NCI-H510A (cell line): ENCODE measurements at regions not wholly inside any gene's neighbourhood (a gene's known extent, or its start where the extent isn't known, plus 50 kb on each side); places are given as distances from the start of the nearest gene placed in this dataset.

Experiments
- DNase-seq: peaks from one replicate; lab custom pipeline; 2025; lab: John Stamatoyannopoulos, UW

DNA sequence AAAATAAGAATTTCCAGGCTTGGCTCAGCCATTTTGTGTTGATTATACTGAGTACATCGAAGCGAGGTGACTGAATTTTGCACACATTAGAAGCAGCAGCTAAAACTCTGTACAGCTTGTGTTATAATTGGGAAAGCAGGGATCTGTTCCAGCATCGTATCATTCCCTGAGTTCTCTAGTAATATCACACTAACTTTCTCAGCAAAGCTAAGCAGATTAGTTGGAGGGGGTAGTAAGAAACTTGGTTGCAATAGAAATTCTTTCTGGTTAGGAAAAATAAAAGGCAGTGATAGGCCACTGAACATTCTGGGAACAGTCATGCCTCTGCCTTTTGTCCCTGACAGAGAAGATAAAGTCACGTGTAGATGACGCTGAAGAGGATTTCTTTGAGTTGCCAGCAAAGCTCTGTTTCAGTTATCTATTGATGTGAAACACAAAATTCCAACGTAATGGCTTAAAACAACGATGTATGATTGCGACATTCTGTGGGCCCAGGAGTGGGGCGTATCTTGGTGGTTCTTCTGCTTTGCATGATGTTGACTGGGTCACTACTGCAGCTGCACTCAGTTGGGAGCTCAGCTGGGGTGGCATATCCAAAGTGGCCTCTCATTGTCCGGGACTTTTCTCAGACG lies 202.1 kb upstream of the MEX3C start:
- no peak for DNase-seq

DNA sequence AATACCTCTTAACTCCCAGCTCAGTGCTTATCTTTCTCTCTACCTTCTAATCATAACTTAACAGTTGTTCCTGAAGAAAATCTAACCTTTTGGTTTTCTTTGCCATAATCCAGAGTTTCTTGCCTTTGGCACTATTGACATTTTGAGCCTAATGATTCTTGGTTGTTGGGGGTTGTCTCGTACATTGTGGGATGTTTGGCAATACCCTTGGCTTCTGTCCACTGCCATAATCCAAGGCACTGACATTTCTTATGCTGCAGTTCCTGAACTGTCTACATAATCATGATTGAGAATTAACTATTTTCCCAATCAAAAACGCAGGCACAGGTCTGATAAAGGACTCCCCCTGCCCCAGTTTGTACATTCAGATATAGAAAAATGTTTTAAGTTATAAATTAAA lies 203.2 kb upstream of the MEX3C start:
- DNase-seq, result no peak

DNA sequence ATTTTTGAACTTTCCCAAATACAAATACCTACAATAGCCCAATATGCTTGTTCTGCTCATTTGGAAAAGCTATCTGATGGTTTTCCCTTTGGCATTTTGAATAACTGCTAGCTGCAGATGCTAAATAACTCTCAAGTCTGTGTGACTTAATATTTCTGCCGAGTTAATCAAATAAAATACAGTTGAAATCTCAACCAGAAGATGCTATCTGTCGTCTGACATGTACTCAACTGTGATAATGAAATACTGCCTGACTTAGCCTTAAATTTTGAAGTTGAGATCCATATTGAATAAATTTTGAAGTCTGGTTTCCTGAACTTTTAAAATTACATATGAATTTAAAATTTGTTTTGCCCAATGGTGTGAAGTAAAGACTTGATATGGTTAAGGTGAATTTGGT lies 204.4 kb upstream of the MEX3C start:
- DNase-seq, result no peak

DNA sequence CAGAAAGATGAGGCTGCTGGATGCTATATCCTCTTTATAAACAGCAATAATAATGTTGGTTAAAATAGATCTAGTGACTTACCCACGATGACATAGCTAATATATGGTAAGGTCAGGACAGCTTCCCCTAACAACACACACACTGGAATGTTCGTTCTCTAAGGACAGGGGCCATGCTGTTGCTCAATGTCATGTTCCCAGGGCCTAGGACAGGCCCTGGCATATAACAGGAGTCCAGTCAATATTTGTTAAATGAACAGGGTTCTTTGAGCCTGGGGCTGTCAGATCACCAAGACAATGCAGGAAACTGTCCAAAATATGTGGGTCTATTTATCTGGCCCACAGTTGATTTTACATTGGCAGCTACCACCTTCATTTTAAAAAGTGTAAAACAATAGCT lies 207.1 kb upstream of the MEX3C start:
- DNase-seq, result no peak

DNA sequence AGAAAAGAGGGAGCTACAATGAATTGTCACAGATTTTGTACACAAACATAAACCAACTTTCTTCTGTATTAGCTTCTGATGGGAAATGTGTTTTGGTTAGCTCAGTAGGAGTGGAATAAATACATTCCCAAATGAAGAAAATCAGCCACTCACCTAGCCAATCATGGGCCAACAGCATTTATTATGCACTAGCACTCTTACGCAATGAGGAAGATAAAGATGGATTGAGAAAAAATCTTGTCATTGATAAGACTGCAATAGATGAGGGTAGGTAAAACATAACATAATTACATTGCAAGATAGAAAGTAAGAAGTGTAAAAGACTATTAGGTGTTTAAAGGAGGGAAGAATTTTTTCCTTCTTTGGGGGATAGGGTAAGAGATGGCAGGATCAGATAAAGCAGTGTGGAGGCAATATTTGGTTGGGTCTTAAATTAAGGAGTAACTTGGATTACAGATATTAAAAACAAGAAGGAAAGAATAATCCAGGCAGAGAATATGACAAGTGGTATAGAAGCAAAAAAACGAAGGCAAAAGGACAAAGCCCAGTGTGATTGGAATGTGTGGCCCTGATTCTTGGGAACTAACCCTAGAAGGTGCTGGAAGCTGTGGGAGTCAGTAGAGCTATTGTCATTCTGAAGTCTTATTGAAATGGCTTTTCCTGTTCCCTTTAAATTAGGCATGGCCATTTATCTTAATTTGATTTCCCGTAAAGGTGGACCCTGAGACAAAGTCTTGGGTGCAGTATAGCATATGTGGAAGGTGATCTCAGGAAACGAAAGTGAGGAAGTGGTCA lies 208.4 kb upstream of the MEX3C start:
- no peak for DNase-seq

DNA sequence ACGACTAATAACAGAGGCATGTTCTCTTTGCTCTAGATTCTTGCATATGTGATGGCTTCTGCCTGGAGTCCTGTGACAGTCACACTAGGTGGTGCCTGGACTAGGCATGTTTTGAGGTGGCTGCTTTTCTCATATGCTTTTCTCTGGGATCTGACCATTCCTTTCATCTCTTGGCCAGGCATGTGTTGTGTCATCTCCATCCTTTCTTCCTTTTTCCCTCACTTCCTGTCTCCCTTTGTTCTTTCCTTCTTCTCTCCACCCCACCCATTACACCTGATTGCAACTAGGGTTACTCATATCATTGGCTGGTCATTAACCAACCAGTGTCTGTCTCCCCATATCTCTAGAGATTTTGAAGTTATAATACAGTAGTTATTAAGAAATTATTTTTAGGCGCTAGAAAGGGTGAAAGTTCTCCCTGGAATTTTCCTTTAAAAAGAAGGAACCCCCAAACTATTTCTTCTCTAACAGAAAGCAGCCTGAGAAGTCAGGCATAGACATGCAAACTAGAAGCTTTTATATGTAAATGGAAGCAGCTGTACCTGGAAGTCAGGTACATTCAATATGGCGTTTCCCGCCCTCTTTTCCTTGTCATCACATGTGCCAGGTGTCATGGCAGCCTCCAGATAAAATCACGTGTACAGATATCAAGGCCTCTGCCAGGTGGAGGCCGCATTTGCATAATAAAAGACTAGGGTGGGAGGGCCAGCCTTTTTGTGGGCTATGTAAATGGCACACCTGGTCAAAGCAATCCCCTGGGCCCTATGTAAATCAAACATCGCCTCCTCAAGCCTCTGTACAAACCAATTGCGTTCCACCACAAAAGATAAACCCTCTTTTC lies 220.4 kb upstream of the MEX3C start:
- no peak for DNase-seq

DNA sequence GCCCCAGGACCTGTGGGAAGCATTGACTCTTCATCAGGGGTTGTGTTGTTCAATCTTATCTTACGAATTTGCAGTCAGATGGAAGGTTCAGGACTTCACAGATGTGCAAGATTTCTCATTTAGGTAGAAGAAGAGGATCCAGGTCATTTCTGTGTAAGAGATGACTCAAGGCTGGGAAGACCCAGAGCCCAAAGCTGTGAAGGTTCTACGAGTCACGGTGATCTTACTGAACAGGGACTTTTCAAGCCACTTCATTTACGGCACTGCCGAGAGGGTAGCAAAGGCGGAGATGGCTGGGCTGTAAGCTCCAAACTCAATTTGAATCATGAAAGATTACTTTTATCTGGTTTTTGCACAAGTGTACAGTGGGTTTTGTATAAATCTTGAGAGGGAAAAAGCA lies 228.0 kb upstream of the MEX3C start:
- no peak for DNase-seq

DNA sequence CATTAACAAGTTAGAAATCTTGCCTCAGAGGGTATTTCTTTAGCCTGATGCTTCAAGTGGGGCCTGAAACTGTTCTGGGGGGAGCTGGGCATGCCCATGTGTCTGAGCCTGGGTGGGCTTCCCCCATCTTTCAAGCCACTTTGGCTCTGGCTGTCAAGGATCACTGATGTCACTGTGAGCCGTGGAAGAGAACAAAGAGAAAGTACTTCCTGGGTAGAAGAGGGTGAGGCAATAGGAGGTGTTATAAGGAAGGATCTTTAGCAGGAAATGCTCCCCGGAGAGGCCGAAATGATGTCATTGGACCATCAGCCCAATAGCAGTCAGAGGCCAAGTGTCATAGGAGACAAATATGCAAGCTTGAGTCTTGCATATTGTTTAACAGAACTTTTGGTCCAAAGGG lies 228.4 kb upstream of the MEX3C start:
- DNase-seq, result no peak

DNA sequence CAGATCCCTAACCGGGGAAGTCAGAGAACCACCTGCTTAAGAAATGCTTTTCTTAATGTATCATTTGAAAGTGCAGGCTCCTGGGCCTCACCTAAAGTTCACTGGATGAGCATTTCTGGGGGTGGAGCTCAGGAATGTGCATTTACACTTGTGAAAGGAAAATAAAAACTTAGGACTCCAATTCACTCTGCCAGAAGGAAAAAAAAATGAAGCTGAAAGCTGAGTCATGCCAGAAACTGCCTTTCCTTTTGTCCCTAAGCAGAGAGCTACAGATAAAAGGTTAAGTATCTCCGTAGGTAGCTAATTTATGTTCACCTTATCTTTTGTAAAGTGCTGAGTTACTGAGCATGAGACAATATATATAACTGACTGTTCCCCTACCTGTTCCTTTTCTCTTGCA lies 229.5 kb upstream of the MEX3C start:
- DNase-seq, result no peak

DNA sequence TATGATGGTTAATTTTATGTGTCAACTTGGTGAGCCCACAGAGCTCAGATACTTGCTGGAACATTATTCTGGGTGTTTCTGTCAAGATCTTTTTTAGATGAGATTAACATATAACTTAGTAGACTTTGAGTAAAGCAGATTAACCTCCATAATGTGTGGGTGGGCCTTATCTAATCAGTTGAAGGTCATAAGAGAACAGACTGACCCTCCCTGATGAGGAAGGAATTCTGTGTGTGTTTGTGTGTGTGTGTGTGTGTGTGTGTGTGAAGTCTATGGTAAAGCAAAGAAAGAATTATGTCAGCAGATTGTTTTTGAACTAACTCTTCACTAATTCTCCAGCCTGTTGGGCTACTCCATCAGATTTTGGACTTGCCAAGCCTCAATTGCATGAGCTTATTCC lies 232.2 kb upstream of the MEX3C start:
- DNase-seq, result no peak

DNA sequence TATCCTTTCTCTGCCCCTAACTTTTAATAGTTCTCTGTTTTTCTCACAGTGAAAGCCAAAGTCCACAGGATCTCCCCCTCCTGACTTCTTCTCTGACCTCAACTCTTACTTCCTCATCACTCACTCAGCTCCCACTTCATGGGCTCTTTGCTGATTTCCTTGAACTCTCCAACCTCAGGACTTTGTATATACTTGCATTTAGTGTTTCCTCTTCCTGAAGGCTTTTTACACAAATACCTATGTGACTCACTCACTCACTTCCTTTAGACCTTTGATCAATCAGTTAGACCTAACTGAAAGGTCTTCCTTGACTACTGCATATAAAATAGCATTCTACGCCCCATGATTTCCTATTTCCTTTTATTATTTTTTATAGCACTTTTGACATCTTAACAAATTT lies 233.1 kb upstream of the MEX3C start:
- no peak for DNase-seq

DNA sequence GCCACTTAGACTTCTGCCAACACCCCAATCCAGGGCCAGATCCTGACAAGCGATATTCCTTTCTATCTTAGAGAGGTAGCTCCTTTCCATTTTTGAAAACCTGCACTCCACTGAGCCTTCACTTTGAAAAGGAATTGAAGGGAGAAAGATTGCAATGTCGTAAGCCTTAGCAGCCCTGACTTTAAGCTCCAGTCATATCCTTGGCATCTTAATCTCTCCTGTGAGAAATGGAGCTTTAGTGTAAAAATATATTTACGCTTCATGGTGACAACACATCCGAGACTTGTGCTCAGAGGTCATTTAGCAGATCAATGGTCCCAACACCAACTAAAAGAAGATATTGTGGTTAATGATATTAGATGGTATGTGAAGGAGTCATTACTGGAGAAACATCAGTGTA lies 235.8 kb upstream of the MEX3C start:
- no peak for DNase-seq

DNA sequence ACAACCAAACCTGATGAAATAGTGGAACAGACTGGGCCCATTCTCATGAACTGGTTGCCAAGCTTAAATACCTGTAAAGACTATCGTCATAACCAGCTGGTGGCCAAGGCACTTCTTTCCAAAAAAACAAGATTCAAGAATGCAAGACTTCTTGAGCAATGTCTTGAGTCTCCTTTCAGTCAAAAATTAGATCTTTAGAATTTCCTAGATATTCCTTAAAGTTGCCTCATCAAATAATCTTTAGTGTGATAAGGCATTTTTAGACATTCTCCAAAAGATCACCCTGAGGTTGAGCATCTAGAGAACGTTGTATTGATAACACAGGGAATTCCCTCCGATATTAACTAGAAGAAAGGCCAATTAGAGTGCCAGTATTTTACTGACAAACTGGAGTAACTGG lies 236.4 kb upstream of the MEX3C start:
- DNase-seq, result no peak

DNA sequence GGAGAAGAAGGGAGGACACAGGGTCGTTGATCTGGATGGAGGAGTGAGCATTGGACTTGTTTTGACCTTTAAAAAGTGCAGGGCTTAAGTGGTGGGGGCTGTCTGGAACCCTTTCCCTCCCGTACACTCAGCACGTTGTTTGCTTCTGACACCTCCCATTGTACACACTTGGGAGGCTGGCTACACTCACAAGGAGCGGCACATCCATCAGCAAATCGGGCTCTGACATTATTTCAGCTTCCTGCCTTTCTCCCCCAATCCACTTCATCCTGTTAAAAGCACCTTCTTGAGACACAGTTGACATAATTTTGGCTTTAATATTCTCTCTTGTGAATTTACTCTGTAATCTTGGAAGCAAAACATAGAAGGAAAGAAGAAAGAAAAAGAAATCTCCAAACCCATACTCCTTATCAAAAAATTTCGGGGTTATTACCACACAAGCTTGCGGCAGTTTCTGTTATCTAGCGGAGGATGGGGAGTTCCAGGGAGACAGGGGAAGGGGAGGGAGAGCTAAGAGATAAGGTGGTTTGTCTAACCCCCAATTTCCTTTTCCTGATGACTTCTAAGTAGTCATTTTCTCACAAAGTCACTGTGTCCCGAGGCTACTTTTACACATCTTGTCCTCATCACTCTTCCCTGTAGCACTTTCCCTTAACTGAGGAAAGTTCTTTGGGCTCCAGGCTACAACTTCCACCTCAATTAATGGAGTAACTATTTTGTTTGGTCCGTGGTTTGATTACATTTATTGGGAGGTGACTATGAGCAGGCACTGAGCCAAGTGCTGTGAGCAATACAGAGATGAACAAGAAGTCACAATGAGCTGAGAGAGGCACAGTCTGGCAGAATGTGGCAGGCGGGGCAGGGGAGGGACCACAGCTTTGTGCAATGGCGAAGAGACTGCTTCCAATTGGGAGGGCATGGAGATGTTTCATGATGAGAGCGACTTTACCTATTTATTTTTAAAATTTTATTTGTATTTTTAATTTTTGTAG lies 240.1 kb upstream of the MEX3C start:
- DNase-seq, result no peak

DNA sequence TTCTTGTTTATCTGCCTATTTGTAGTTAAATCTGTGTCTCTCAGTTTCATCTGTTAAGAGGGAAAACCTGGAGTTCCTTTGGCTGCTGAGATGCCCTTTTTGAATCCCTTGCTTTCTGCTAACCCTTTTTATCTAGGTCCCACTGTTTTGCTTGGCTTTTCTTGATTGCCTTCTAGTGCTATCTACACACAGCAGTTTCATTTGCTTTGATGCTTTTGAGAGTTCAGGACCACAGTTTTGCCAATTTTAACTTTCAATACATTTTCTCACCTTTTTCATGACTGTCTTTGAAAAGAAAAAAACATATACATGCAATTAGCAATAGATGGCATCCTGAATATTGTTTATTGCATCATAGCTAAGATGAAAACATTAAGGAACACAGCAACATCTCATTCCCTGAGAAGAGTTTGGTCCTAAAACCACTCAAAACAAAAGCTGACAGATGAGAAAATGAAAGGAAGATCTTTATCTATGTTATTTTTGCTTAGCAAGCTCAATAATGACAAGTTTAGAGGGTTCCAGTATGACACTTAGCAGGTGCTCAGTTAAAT lies 241.4 kb upstream of the MEX3C start:
- no peak for DNase-seq

DNA sequence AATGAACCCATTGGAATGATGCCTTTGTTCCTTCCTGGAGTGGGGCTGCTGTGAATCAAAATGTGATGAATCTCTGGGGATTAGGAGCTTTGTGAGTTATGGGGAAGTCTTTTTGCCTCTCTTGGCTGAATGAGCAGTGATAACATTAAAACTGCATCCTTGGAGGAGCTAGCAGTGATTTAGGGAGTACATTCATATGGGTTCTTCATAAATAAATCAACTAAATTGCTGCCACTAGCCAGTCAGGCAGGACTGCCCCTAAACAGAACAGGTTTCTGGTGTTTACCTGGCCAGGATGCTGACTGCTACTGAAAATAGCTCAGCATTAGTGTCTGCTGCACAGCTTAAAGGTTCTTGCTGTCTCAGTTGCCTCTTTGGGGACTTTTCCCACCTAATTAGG lies 244.5 kb upstream of the MEX3C start:
- DNase-seq, result no peak

DNA sequence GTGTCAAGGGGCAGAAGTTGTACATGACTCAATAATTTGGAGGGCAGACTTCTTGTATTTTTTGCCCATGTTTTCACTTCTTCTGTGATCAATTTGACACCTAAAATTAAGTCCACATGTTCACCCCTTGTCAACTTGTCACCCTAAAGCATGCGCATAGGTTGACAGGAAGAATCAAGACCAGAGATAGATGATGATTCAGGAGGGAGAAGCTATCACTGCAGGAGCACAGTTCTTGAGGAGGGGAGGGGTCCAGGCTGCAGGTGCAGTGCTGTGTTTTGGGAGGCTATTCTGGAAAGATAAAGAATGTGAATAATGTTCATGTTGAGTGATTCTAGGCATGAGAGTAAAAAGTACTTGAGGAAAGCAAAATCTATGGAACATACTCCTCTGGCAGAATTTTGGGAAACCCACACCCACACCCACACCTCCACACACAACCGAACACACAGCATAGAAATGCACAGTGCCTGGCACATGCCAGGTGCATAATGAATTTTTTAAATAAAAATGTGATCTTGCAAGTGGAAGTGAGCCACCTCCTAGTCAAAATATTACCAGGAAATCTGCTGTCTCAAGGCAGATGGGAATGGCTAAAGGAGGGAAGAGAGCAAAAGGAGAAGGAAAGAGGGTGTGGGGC lies 249.2 kb upstream of the MEX3C start:
- DNase-seq, result no peak

DNA sequence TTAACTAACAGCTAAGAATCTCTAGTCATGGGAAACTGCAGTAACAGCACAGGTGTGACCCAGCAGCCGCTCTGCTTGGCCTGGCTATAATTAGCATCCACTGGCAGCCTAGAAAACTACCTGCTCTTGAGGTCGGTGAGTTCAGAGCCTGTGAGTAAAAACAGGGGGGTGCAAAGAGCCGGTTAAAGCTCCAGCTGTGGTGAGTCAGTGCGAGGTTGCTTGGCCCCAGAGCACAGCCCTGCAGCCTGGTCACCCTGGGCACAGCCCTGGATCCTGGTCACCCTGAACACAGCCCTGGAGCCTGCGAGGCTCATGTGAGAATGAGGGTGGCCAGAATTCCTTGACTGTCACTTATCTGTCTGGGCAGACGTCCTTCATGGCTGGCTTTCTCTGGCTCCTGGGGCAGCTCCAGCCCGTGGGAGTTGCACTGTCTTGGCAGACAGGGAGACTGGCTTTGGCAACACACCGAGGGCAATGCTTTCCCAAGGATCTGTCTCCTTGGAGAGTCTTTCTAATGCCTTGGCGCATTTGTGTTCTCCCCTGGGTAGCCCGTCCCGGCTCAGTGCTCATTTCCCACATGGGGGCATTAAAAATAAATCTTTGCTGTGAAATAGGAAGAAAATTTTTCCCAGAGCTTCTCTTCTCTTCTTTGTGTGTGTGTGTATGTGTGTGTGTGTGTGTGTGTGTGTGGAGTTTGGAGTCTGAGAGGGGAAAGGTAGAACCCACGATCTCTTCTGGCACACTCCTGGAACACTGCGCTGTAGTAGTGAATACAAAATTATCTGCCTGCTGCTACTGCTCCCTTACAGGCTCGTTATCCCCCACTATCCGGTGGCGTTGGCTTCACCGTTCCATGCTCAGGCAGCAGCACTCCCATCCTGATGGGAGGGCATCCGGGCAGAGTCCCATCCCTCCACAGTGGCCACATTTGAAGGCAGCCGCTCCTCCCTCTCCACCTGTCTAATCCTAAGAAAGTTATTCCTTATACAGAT lies 250.2 kb upstream of the MEX3C start:
- no peak for DNase-seq

DNA sequence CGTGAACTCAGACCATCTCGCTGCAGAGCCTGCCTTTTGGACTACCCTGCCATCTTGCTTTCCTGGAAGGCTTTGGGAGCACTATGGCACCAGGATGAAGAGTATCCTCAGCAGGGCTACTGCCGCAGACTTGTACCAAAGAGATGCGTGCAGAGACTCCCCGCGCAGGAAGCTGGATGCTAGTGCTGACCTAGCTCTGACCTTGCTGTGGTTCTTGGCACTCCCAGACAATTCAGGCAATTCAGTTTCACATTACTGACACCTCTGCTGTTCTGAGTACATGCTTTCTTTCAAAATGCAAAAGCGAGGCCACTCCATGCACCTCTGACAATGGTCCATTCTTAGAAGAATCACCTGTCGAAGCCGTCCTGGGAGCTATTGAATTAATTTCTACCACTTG lies 251.5 kb upstream of the MEX3C start:
- no peak for DNase-seq

DNA sequence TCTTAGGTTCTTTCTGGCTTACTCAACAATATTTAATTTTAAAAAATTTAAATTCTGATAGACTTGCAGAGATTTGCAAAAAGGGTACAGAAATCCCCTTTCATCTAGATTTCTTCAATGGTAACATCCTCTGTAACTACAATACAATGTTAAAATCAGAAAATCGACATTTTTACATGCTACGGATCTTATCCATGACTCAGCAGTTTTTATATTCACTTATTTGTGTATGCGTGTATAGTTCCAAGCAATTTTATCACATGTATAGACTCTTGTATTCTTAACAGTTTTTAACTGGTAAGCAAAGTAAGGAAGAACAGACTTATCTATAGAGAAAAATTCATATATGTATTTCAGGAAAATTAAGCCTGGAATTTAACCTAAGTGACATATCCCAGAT lies 256.1 kb upstream of the MEX3C start:
- no peak for DNase-seq
